Kidney (tissue), 13 donors: ENCODE measurements at regions not wholly inside any gene's neighbourhood (a gene's known extent, or its start where the extent isn't known, plus 50 kb on each side); places are given as distances from the start of the nearest gene placed in this dataset.
A peak's percentile ranks its signal among the peaks of the same experiment; 100 is the strongest.

Experiments
- DNase-seq, 5 donors: peaks; one replicate each; pipeline ENCODE4 v3.0.0-alpha.2; 2013 to 2020
- FAIRE-seq: peaks from 2 replicates; lab custom pipeline; 2012; peaks lifted over from hg19 to GRCh38; lab: Jason Lieb, UNC
- H3K27ac ChIP-seq, 2 donors: one replicate each; pipeline ENCODE4 v1.7.0; 2013; ENCODE audit warnings: low read depth in 2 of 2, low read length in 2 of 2, inconsistent platforms in 1 of 2
- H3K27me3 ChIP-seq: one replicate; pipeline ENCODE4 v1.7.1; 2013; ENCODE audit warnings: low read length, inconsistent platforms; ENCODE audit not compliant: control insufficient read depth, insufficient read depth
- H3K36me3 ChIP-seq, 3 donors: one replicate each; pipeline versions ENCODE4 v1.7.0 to v1.7.1; 2013; ENCODE audit warnings: low read length in 3 of 3, control low read depth in 1 of 3, inconsistent platforms in 1 of 3; ENCODE audit not compliant: insufficient read depth in 3 of 3, control insufficient read depth in 2 of 3
- H3K4me1 ChIP-seq, 3 donors: one replicate each; pipeline versions ENCODE4 v1.7.0 to v1.7.1; 2013; ENCODE audit warnings: low read length in 3 of 3, inconsistent platforms in 1 of 3, low read depth in 1 of 3; ENCODE audit not compliant: control insufficient read depth in 2 of 3, insufficient read depth in 2 of 3
- H3K4me3 ChIP-seq, 3 donors: one replicate each; pipeline versions ENCODE4 v1.7.0 to v1.8.1; 2013; ENCODE audit warnings: low read length in 3 of 3, control low read depth in 1 of 3, inconsistent platforms in 1 of 3
- H3K9ac ChIP-seq, 3 donors: one replicate each; pipeline versions ENCODE4 v1.7.0 to v1.7.1; 2013; ENCODE audit warnings: low read length in 3 of 3, control low read depth in 1 of 3, inconsistent platforms in 1 of 3
- H3K9me3 ChIP-seq, 3 donors: one replicate each; pipeline versions ENCODE4 v1.7.0 to v1.7.1; 2013; ENCODE audit warnings: low read length in 3 of 3, control low read depth in 1 of 3, inconsistent platforms in 1 of 3; ENCODE audit not compliant: control insufficient read depth in 2 of 3, insufficient read depth in 1 of 3
- CTCF ChIP-seq: IDR thresholded peaks from 3 replicates; pipeline ENCODE4 v1.5.1; 2012; ENCODE audit warnings: mild to moderate bottlenecking, moderate library complexity, borderline replicate concordance; ENCODE audit not compliant: insufficient read depth; ENCODE audit errors: extremely low read depth
- intact Hi-C: fragments of 100-400 bp; cut with DNase I; formaldehyde crosslinking; loops from one replicate; pipeline ENCODE4 v1.11.1; 2022
- donor health status: control.
- donor health status: control.
- donor health status: control.
- donor health status: control.
- donor health status: control.
- donor health status: DM: yes; HTN: yes; CAD: no.
- donor health status: Normal renal cell carcinoma (clear cell type).

GRCh38 chr2:18454692-18455235, 105.7 kb downstream of the RDH14 start:
- intact Hi-C loops, result no loop called here
- TF ChIP-seq CTCF, result no peak
- FAIRE-seq, result no peak
- H3K4me3 ChIP-seq, result no peak overlapping the region
- no peak overlapping the region for H3K27ac ChIP-seq
- H3K4me1 ChIP-seq, result no peaks in the 10 kb centered on the region
- no peak for DNase-seq
- no peaks in the 10 kb centered on the region for H3K36me3 ChIP-seq
- H3K27me3 ChIP-seq, result no peaks in the 10 kb centered on the region
- no peaks in the 10 kb centered on the region for H3K9me3 ChIP-seq
- H3K9ac ChIP-seq, result no peak overlapping the region

- H3K36me3 ChIP-seq, result no peaks in the 10 kb centered on the region
- no peak for TF ChIP-seq CTCF
- H3K9ac ChIP-seq, result no peak overlapping the region
- no peaks in the 10 kb centered on the region for H3K27me3 ChIP-seq
- no peaks in the 10 kb centered on the region for H3K9me3 ChIP-seq
- no peaks in the 10 kb centered on the region for H3K4me1 ChIP-seq
- no peak overlapping the region for H3K27ac ChIP-seq
- DNase-seq (no peak), FAIRE-seq (no peak)
- no peak overlapping the region for H3K4me3 ChIP-seq
- intact Hi-C loops, result no loop called here
Observed at GRCh38 chr2:18446715-18447114, 113.7 kb downstream of the RDH14 start.

- no peaks in the 10 kb centered on the region for H3K9me3 ChIP-seq
- no peak for TF ChIP-seq CTCF
- FAIRE-seq, result no peak
- H3K27me3 ChIP-seq, result no peaks in the 10 kb centered on the region
- no peak overlapping the region for H3K4me3 ChIP-seq
- H3K36me3 ChIP-seq, result no peaks in the 10 kb centered on the region
- H3K9ac ChIP-seq, result no peak overlapping the region
- H3K4me1 ChIP-seq, result no peaks in the 10 kb centered on the region
- H3K27ac ChIP-seq, result no peak overlapping the region
- intact Hi-C loops, result no loop called here
- DNase-seq, result peak in 1 of 5 donors; percentile 34
Observed at GRCh38 chr2:18445433-18446320, 114.8 kb downstream of the RDH14 start.
